ENCODE measurements at regions not wholly inside any gene's neighbourhood (a gene's known extent, or its start where the extent isn't known, plus 50 kb on each side); places are given as distances from the start of the nearest gene placed in this dataset.

GRCh38 chr7:155369766-155370165 is 72.1 kb downstream of the INSIG1 start (continued):
- TF ChIP-seq CTCF (IDR thresholded peaks at IDR 0.05; ENCODE audit: control extremely low read depth in 1 of 3, insufficient read depth in 1 of 3, low read depth in 1 of 3, low read length in 3 of 3) (no peak), SRF (IDR thresholded peaks at IDR 0.05; ENCODE audit: low read depth, low read length) (no peak)
